C4-2B (cell line): ENCODE measurements at regions not wholly inside any gene's neighbourhood (a gene's known extent, or its start where the extent isn't known, plus 50 kb on each side); places are given as distances from the start of the nearest gene placed in this dataset.

Experiments used
- ZFX ChIP-seq: fragments of 450-650 bp; IDR thresholded peaks from 2 replicates; pipeline ENCODE4 v1.6.1; 2017
- TF ChIP-seq, protein P1 (sequence below): fragments of 450-650 bp; conservative IDR thresholded peaks from 2 replicates; pipeline ENCODE4 v1.5.1; 2017; ENCODE audit warnings: mild to moderate bottlenecking

GRCh38 chr21:41634211-41634694, 126.3 kb upstream of the TMPRSS2 start:
- TF ChIP-seq, protein P1, sequence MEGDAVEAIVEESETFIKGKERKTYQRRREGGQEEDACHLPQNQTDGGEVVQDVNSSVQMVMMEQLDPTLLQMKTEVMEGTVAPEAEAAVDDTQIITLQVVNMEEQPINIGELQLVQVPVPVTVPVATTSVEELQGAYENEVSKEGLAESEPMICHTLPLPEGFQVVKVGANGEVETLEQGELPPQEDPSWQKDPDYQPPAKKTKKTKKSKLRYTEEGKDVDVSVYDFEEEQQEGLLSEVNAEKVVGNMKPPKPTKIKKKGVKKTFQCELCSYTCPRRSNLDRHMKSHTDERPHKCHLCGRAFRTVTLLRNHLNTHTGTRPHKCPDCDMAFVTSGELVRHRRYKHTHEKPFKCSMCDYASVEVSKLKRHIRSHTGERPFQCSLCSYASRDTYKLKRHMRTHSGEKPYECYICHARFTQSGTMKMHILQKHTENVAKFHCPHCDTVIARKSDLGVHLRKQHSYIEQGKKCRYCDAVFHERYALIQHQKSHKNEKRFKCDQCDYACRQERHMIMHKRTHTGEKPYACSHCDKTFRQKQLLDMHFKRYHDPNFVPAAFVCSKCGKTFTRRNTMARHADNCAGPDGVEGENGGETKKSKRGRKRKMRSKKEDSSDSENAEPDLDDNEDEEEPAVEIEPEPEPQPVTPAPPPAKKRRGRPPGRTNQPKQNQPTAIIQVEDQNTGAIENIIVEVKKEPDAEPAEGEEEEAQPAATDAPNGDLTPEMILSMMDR = no peak
- TF ChIP-seq ZFX = no peak
